ENCODE measurements at regions not wholly inside any gene's neighbourhood (a gene's known extent, or its start where the extent isn't known, plus 50 kb on each side); places are given as distances from the start of the nearest gene placed in this dataset.

DNA sequence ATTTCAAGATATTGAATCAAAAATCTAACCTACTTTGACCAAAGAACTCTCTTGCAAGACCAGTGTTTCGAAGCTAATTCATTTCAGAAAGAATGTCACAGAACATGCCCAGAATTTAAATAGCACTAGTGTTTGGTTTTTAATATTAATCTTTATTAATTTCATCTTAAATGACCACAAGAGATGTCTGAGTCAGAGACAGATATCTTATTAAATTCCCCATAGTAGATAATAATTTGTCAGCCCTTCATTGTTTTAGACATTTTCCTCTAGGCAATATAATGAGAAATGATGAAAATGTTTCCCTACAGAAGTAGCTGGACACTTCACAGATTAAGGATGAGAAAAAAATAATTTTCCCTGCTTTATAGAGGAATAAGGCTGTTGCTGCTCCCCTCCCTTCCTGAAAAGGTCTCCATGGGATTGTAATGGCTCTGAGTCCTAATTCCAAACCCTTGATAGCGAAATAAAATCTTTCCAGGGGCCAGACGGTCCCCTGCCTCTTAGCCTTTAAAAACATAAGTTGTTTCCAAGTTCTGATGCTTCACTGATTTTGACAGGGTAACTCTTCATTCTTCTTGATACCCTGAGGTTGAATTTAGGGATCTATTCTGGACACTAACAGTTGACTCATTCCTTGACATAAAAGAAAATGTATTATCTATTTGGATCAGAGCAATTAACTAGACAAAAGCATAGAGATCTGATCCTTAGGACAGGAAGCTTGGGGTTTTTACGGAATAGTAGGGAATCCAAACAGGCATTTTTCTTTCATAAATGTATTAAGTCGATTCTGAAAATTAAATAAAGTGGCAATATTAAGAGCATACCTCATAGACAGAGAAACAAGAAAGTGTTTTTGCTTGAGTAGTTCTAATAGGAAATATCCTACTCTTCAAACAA is 820.8 kb downstream of the BRINP3 start:
- Histone ChIP-seq H3K79me2 (ENCODE audit: insufficient read depth, low read length) (no peaks in the 10 kb centered on the region), H3K4me3 (ENCODE audit: low read depth in 1 of 2, low read length in 2 of 2) (no peak overlapping the region), H3K27ac (ENCODE audit: low read length) (no peak overlapping the region), H4K20me1 (ENCODE audit: insufficient read depth, low read length) (no peaks in the 10 kb centered on the region), H3K4me2 (ENCODE audit: insufficient read depth, low read length) (no peak overlapping the region), H2AFZ (ENCODE audit: low read depth, low read length) (no peak overlapping the region), H3K36me3 (ENCODE audit: insufficient read depth, low read length) (no peaks in the 10 kb centered on the region), H3K27me3 (ENCODE audit: insufficient read depth, low read length, poor library complexity) (no peaks in the 10 kb centered on the region), H3K4me1 (ENCODE audit: insufficient read depth, low read length) (no peaks in the 10 kb centered on the region), H3K9me3 (ENCODE audit: insufficient read depth, low read length, severe bottlenecking) (no peaks in the 10 kb centered on the region), H3K9ac (ENCODE audit: low read depth, low read length) (no peak overlapping the region)
- ATAC-seq (ENCODE audit: insufficient read depth, low read depth) (no peak), DNase-seq (no peak)
- TF ChIP-seq EZH2 (IDR thresholded peaks at IDR 0.05; ENCODE audit: borderline replicate concordance, low read depth, low read length, severe bottlenecking) = no peak
- TF ChIP-seq, protein P1, sequence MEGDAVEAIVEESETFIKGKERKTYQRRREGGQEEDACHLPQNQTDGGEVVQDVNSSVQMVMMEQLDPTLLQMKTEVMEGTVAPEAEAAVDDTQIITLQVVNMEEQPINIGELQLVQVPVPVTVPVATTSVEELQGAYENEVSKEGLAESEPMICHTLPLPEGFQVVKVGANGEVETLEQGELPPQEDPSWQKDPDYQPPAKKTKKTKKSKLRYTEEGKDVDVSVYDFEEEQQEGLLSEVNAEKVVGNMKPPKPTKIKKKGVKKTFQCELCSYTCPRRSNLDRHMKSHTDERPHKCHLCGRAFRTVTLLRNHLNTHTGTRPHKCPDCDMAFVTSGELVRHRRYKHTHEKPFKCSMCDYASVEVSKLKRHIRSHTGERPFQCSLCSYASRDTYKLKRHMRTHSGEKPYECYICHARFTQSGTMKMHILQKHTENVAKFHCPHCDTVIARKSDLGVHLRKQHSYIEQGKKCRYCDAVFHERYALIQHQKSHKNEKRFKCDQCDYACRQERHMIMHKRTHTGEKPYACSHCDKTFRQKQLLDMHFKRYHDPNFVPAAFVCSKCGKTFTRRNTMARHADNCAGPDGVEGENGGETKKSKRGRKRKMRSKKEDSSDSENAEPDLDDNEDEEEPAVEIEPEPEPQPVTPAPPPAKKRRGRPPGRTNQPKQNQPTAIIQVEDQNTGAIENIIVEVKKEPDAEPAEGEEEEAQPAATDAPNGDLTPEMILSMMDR (IDR thresholded peaks at IDR 0.05; ENCODE audit: borderline replicate concordance, extremely low read depth, low read length, poor library complexity, severe bottlenecking) = no peak

DNA sequence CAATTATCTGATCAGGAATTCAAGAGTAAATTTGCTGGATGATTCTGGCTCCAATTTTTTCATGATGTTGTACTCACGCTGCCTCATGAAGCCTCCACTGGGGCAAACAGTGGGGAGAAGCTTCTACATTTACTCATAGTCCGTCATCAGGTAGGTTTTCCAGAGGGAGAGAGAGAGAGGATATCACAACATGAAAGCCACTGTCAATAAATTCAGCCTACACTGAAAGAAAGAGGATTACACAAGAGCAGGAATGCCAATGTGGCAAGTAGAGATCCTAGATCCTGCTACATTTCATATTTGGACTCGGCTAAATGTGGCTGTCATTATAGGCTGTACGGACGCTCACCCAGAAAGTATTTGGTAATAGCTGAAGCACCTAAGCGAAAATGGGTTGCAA is 819.9 kb downstream of the BRINP3 start:
- no peaks in the 10 kb centered on the region for H3K27me3 ChIP-seq (ENCODE audit: insufficient read depth, low read length, poor library complexity)
- H3K4me2 ChIP-seq (ENCODE audit: insufficient read depth, low read length) = no peak overlapping the region
- no peak overlapping the region for H2AFZ ChIP-seq (ENCODE audit: low read depth, low read length)
- no peaks in the 10 kb centered on the region for H3K4me1 ChIP-seq (ENCODE audit: insufficient read depth, low read length)
- H3K4me3 ChIP-seq (ENCODE audit: low read depth in 1 of 2, low read length in 2 of 2) = no peak overlapping the region
- ATAC-seq (ENCODE audit: insufficient read depth, low read depth) (no peak), DNase-seq (no peak)
- no peak for TF ChIP-seq EZH2 (IDR thresholded peaks at IDR 0.05; ENCODE audit: borderline replicate concordance, low read depth, low read length, severe bottlenecking)
- TF ChIP-seq, protein P1 (IDR thresholded peaks at IDR 0.05; ENCODE audit: borderline replicate concordance, extremely low read depth, low read length, poor library complexity, severe bottlenecking) = no peak
- no peaks in the 10 kb centered on the region for H3K79me2 ChIP-seq (ENCODE audit: insufficient read depth, low read length)
- H3K9me3 ChIP-seq (ENCODE audit: insufficient read depth, low read length, severe bottlenecking) = no peaks in the 10 kb centered on the region
- H3K36me3 ChIP-seq (ENCODE audit: insufficient read depth, low read length) = no peaks in the 10 kb centered on the region
- no peak overlapping the region for H3K27ac ChIP-seq (ENCODE audit: low read length)
- no peaks in the 10 kb centered on the region for H4K20me1 ChIP-seq (ENCODE audit: insufficient read depth, low read length)
- no peak overlapping the region for H3K9ac ChIP-seq (ENCODE audit: low read depth, low read length)

DNA sequence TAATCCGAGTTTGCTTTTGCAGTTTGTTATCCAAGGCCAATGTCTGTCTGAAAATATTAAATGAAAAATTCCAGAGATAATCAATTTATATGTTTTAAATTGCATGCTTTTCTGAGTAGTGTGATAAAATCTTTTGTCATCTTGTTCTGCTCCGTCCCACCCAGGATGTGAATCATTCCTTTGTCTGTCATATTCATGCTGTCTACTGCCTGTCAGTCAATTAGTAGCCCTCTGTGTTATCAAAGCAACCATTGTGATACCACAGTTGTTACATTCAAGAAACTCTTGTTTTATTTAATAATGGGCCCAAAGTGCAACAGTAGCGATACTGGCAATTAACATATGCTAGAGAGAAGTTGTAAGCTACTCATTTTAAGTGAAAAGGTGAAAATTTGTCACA is 819.3 kb downstream of the BRINP3 start:
- no peak for TF ChIP-seq EZH2 (IDR thresholded peaks at IDR 0.05; ENCODE audit: borderline replicate concordance, low read depth, low read length, severe bottlenecking)
- TF ChIP-seq, protein P1 (IDR thresholded peaks at IDR 0.05; ENCODE audit: borderline replicate concordance, extremely low read depth, low read length, poor library complexity, severe bottlenecking) = no peak
- Histone ChIP-seq H3K4me2 (ENCODE audit: insufficient read depth, low read length) (no peak overlapping the region), H4K20me1 (ENCODE audit: insufficient read depth, low read length) (no peaks in the 10 kb centered on the region), H2AFZ (ENCODE audit: low read depth, low read length) (no peak overlapping the region), H3K27ac (ENCODE audit: low read length) (no peak overlapping the region), H3K36me3 (ENCODE audit: insufficient read depth, low read length) (no peaks in the 10 kb centered on the region), H3K9me3 (ENCODE audit: insufficient read depth, low read length, severe bottlenecking) (no peaks in the 10 kb centered on the region), H3K4me1 (ENCODE audit: insufficient read depth, low read length) (no peaks in the 10 kb centered on the region), H3K4me3 (ENCODE audit: low read depth in 1 of 2, low read length in 2 of 2) (no peak overlapping the region), H3K27me3 (ENCODE audit: insufficient read depth, low read length, poor library complexity) (no peaks in the 10 kb centered on the region), H3K79me2 (ENCODE audit: insufficient read depth, low read length) (no peaks in the 10 kb centered on the region), H3K9ac (ENCODE audit: low read depth, low read length) (no peak overlapping the region)
- ATAC-seq (ENCODE audit: insufficient read depth, low read depth) = no peak
- no peak for DNase-seq
